GM18498 (cell line): ENCODE measurements at regions not wholly inside any gene's neighbourhood (a gene's known extent, or its start where the extent isn't known, plus 50 kb on each side); places are given as distances from the start of the nearest gene placed in this dataset.
"Not testable (repeated sequence)": the region's sequence is repeated elsewhere in the genome, so short reads cannot be mapped to it uniquely, and the experiment has no call there.

Experiments
- ATAC-seq: cut with Tn5 transposase; IDR thresholded peaks from one replicate; pipeline ENCODE4 v1.9.1; 2021; ENCODE audit warnings: mild to moderate bottlenecking, moderate library complexity; ENCODE audit not compliant: unreplicated experiment

DNA sequence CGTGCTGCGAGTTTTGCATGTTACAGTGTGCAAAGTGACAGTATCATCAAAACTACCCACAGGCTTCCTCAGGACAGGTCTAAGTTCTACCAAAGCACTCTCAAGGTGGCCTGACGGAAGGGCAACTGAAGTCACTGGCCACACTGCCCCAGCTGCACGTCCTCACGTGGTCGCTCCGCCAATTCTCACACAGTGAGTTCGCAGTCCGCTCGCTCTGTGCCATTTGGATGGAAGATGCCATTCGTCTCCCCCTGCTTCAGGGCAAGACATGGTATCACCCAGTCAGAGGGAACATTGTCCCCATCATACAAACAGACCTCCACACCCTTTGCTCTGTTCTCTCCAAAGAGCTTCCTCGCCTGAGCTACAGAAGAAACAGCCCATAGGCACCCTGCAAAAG, 109.6 kb upstream of the COBL start:
- ATAC-seq: no peak

DNA sequence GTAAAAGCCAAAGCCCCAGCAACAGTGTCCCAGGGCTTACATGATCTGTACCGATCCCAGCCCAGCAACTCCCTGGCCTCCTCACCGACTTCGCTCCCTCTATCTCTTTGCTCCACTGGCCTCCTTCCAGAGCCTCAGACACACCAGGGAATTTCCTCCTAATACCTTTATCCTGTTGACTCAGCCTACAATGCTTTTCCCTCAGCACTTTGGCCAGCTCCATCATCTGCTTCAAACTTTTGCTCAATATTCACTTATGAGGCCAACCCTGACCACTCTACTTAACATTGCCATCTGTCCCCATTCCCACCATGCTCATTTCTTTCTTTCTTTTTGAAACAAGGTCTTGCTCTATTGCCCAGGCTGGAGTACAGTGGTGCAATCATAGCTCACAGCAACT, 93.3 kb upstream of the COBL start:
- not testable (repeated sequence) for ATAC-seq

GRCh38 chr7:51397608-51398007, 81.0 kb upstream of the COBL start:
- not testable (repeated sequence) for ATAC-seq

- not testable (repeated sequence) for ATAC-seq
Observed at GRCh38 chr7:51393003-51393402, 76.4 kb upstream of the COBL start.

DNA sequence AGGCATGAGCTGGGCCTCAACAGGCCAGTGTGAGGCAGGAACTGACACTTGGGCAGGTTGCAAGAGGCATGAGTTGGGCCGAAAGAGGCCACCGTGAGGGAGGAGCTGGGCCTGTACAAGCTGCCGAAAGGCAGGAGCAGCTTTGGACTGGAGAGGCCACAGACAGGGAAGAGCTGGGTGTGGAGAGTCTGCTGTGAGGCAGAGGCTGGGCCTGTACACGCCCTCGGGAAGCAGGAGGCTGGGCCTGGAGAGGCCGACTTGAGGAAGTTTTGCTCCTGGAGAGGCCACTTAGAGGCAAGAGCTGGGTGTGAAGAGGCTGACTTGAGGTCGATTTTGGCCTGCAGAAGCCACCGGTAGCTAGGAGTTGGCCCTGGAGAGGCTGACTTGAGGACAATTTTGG, 73.3 kb upstream of the COBL start:
- ATAC-seq: not testable (repeated sequence)

- ATAC-seq: not testable (repeated sequence)
Observed at GRCh38 chr7:51389216-51389812, 72.7 kb upstream of the COBL start.

GRCh38 chr7:51388241-51388640, 71.6 kb upstream of the COBL start:
- not testable (repeated sequence) for ATAC-seq

- ATAC-seq: not testable (repeated sequence)
Observed at GRCh38 chr7:51386806-51387568, 70.4 kb upstream of the COBL start.

DNA sequence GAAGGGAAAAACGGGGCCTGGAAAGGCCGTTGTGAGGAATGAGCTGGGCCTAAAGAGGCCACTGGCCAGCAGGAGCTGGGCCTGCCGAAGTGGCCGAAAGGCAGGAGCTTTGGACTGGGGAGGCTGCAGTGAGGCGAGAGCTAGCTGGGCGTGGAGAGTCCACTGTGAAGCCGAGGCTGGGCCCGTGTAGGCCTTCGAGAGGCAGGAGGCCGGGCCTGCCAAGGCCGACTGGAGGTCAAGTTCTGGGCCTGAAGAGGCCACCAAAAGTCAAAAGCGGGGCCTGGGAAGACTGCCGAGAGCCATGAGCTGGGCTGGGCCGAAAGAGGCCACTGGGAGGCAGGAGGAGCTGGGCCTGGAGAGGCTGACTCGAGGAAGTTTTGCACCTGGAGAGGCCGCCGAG, 69.6 kb upstream of the COBL start:
- not testable (repeated sequence) for ATAC-seq

- ATAC-seq: not testable (repeated sequence)
Observed at GRCh38 chr7:51382243-51382642, 65.6 kb upstream of the COBL start.

- ATAC-seq: no peak
Observed at GRCh38 chr7:51376420-51377092, 59.9 kb upstream of the COBL start.

DNA sequence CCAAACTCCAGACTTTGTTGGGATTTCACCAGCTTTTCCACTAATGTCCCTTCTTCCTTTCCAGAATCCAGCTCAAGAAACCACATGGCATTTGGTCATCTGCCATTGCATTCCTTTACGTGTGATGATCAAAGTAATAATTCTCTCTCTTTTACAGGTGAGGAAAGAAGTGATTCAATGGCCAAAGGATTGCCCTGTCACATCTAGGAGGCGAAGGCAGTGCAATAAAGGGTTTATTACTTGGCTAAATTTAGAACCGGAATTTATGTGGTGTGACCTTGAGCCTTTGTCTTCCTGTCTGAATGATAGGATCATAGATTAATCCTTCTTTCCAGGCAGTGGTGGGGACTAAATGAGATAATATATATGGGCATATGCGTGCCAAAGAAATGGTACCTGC, 58.3 kb upstream of the COBL start:
- no peak for ATAC-seq

- not testable (repeated sequence) for ATAC-seq
Observed at GRCh38 chr7:51373607-51374006, 57.0 kb upstream of the COBL start.

GRCh38 chr7:51369746-51370145, 53.1 kb upstream of the COBL start:
- ATAC-seq: peak; percentile 58

DNA sequence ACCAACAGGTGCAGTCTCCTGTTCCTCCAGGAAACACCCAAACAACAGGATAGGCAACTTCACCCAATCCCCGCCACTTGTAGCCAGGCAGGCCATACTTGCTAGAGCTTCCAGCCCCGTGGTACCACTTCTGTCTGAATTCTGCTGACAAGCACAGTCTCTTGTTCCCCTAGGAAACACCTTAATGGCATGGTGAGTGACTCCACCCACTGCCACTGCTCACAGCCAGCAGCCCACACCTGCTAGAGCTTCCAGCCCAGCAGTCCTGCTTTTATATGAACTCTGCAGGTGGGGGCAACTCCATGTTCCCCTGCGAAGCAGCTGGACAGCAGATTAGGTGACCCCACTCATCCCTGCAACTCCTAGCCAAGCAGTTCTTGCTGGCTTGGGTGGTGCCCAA, 52.6 kb upstream of the COBL start:
- ATAC-seq: not testable (repeated sequence)

GRCh38 chr7:51368334-51368733, 51.7 kb upstream of the COBL start:
- no peak for ATAC-seq

DNA sequence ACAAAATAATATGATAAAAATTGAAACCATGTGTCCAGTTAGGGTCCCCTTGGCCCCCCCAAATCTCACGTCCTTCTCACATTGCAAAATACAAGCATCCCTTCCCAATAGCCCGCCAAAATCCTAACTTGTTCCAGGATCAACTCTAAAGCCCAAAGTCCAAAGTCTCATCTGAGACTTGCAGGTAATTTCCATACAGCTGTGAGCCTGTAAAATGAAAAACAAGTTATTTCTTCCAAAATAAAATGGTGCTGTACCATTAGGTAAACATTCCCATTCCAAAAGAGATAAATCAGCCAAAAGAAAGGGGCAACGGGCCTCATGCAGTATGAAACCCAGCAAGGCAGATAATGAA, 51.0 kb upstream of the COBL start:
- no peak for ATAC-seq

GRCh38 chr7:51366930-51367613, 50.5 kb upstream of the COBL start:
- peak; percentile 67 for ATAC-seq
